Peyer's patch (tissue), 4 donors: ENCODE measurements at regions not wholly inside any gene's neighbourhood (a gene's known extent, or its start where the extent isn't known, plus 50 kb on each side); places are given as distances from the start of the nearest gene placed in this dataset.

ENCODE experiments used
- DNase-seq, 3 donors: peaks; one replicate each; pipeline ENCODE4 v3.0.0-alpha.2; 2017 to 2019
- H3K27ac ChIP-seq, 4 donors: fragments of 200-600 bp; sonication (generic); one replicate each; pipeline ENCODE4 v1.5.1; 2016 to 2019
- H3K27me3 ChIP-seq, 2 donors: fragments of 200-600 bp; sonication (generic); one replicate each; pipeline ENCODE4 v1.5.1; 2019
- H3K36me3 ChIP-seq, 3 donors: fragments of 200-600 bp; sonication (generic); one replicate each; pipeline ENCODE4 v1.5.1; 2016 to 2019
- H3K4me1 ChIP-seq, 4 donors: fragments of 200-600 bp; sonication (generic); one replicate each; pipeline ENCODE4 v1.5.1; 2016 to 2019
- H3K4me3 ChIP-seq, 4 donors: fragments of 200-600 bp; sonication (generic); 1 replicate in 3 of 4; 2 replicates in 1 of 4; pipeline ENCODE4 v1.5.1; 2016 to 2019; ENCODE audit warnings: mild to moderate bottlenecking in 1 of 4
- H3K9me3 ChIP-seq, 4 donors: fragments of 200-600 bp; sonication (generic); one replicate each; pipeline ENCODE4 v1.5.1; 2016 to 2019; ENCODE audit warnings: mild to moderate bottlenecking in 1 of 4
- CTCF ChIP-seq, 6 experiments: fragments of 450-650 bp in 4 of 6; fragments of 200-600 bp in 2 of 6; sonication (generic) in 1 of 6; IDR thresholded peaks; one replicate each; pipeline ENCODE4 v1.5.1; 2017 to 2019; ENCODE audit warnings: antibody characterized with exemption in 6 of 6, mild to moderate bottlenecking in 3 of 6, moderate library complexity in 1 of 6
- POLR2A ChIP-seq, 2 donors: fragments of 450-650 bp; IDR thresholded peaks; one replicate each; pipeline ENCODE4 v1.5.1; 2017; ENCODE audit warnings: antibody characterized with exemption in 2 of 2, mild to moderate bottlenecking in 2 of 2, moderate library complexity in 2 of 2

GRCh38 chr13:33575378-33575777, 242.6 kb upstream of the RFC3 start:
- no peaks in the 10 kb centered on the region for H3K4me1 ChIP-seq
- no peaks in the 10 kb centered on the region for H3K9me3 ChIP-seq
- no peaks in the 10 kb centered on the region for H3K36me3 ChIP-seq
- DNase-seq, result no peak
- no peaks in the 10 kb centered on the region for H3K27me3 ChIP-seq
- H3K27ac ChIP-seq, result no peak overlapping the region
- H3K4me3 ChIP-seq, result no peak overlapping the region
- TF ChIP-seq CTCF (IDR thresholded peaks at IDR 0.05) (no peak), POLR2A (IDR thresholded peaks at IDR 0.05) (no peak)

- no peak for DNase-seq
- H3K27me3 ChIP-seq, result no peaks in the 10 kb centered on the region
- H3K36me3 ChIP-seq, result no peaks in the 10 kb centered on the region
- no peak for TF ChIP-seq CTCF (IDR thresholded peaks at IDR 0.05)
- no peak for TF ChIP-seq POLR2A (IDR thresholded peaks at IDR 0.05)
- no peak overlapping the region for H3K4me3 ChIP-seq
- H3K4me1 ChIP-seq, result no peaks in the 10 kb centered on the region
- H3K27ac ChIP-seq, result no peak overlapping the region
- H3K9me3 ChIP-seq, result no peaks in the 10 kb centered on the region
Measured at GRCh38 chr13:33577007-33577406, 240.9 kb upstream of the RFC3 start.

GRCh38 chr13:33578786-33579185, 239.2 kb upstream of the RFC3 start:
- Histone ChIP-seq H3K4me3 (no peak overlapping the region), H3K4me1 (no peaks in the 10 kb centered on the region), H3K36me3 (no peaks in the 10 kb centered on the region), H3K9me3 (no peaks in the 10 kb centered on the region), H3K27me3 (no peaks in the 10 kb centered on the region), H3K27ac (no peak overlapping the region)
- TF ChIP-seq POLR2A (IDR thresholded peaks at IDR 0.05) (no peak), CTCF (IDR thresholded peaks at IDR 0.05) (no peak)
- no peak for DNase-seq

- Histone ChIP-seq H3K4me1 (no peaks in the 10 kb centered on the region), H3K4me3 (no peak overlapping the region), H3K27me3 (no peaks in the 10 kb centered on the region), H3K27ac (no peak overlapping the region), H3K9me3 (no peaks in the 10 kb centered on the region), H3K36me3 (no peaks in the 10 kb centered on the region)
- no peak for DNase-seq
- TF ChIP-seq POLR2A (IDR thresholded peaks at IDR 0.05) (no peak), CTCF (IDR thresholded peaks at IDR 0.05) (no peak)
Measured at GRCh38 chr13:33582121-33582520, 235.8 kb upstream of the RFC3 start.

- Histone ChIP-seq H3K4me3 (no peak overlapping the region), H3K9me3 (no peaks in the 10 kb centered on the region), H3K27ac (no peak overlapping the region), H3K36me3 (no peaks in the 10 kb centered on the region), H3K27me3 (no peaks in the 10 kb centered on the region), H3K4me1 (no peaks in the 10 kb centered on the region)
- DNase-seq, result no peak
- no peak for TF ChIP-seq POLR2A (IDR thresholded peaks at IDR 0.05)
- no peak for TF ChIP-seq CTCF (IDR thresholded peaks at IDR 0.05)
Measured at GRCh38 chr13:33583398-33583797, 234.6 kb upstream of the RFC3 start.

GRCh38 chr13:33590936-33591335, 227.0 kb upstream of the RFC3 start:
- Histone ChIP-seq H3K4me3 (no peak overlapping the region), H3K9me3 (no peaks in the 10 kb centered on the region), H3K27ac (no peak overlapping the region), H3K4me1 (no peaks in the 10 kb centered on the region), H3K36me3 (no peaks in the 10 kb centered on the region), H3K27me3 (no peaks in the 10 kb centered on the region)
- DNase-seq, result no peak
- TF ChIP-seq CTCF (IDR thresholded peaks at IDR 0.05) (no peak), POLR2A (IDR thresholded peaks at IDR 0.05) (no peak)
